ENCODE measurements at regions not wholly inside any gene's neighbourhood (a gene's known extent, or its start where the extent isn't known, plus 50 kb on each side); places are given as distances from the start of the nearest gene placed in this dataset.
A peak's percentile ranks its signal among the peaks of the same experiment; 100 is the strongest.
"Not testable (repeated sequence)": the region's sequence is repeated elsewhere in the genome, so short reads cannot be mapped to it uniquely, and the experiment has no call there.

DNA sequence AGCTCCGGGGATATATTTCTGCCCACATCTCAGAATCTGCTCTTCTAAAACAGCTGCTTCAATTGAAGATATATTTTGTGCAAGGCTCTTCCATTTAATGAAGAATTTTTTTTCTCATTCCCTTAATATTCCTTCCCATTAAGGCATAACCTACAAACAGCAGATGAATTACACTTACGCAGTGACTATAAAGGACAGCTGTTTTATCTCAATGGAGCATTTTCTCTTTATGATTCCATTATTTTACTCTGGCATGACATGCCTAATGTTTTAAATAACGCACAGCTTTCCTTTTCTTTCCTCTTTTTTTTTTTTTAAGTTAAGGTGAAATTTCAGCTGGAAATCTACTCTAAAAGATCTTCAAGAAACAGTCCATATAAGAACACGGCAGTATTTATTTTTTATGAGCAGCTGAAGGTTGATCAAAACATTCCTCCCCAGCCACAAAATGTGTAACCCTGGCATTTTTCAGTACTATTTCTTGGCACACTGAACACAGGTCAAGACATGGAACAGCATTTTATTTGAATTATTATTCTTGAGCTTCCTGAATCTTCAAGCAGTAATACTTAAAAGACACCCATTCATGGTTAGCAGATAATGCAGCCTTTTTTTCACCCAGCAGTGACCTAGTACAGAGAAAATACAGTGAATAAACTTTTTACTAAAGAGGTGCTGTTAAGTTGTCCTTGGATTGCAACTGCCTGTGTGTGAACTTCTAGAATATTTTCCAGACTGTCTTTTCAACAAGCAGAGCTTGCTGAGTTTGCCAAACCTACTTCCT is 118.1 kb upstream of the FOXN3 start:
- no peak for DNase-seq

DNA sequence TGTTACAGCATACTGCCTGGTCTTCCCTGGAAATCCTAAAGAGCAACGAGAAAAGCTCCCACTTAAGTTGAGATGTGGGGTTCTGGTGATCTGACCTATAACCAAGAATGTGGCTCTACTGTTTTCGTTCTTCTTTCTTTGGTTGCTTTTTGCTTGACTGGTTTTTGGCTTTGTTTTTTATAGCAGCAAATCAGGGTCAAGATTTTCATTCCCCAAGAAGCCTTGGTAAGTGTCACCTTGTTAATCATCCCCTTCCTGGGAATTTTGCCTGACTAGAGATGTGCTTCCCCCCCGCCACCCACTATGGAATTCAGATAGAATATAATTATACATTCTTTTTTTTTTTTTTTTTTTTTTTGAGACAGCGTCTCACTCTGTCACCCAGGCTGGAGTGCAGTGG is 116.7 kb upstream of the FOXN3 start:
- DNase-seq = no peak

DNA sequence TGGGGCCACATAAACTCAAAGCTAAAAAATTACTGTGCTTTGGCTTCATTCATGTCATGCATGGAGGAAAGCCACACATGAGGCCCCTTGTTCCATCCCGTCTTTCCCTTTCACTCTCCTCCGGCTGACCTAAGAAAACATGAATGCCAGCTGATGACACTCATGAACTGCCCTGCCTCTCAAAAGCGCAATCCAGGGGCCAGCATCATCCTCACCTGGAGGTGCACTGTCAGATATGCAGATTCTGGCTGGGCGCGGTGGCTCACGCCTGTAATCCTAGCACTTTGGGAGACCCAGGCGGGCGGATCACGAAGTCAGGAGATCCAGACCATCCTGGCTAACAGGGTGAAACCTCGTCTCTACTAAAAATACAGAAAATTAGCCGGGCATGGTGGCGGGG is 116.1 kb upstream of the FOXN3 start:
- no peak for DNase-seq

DNA sequence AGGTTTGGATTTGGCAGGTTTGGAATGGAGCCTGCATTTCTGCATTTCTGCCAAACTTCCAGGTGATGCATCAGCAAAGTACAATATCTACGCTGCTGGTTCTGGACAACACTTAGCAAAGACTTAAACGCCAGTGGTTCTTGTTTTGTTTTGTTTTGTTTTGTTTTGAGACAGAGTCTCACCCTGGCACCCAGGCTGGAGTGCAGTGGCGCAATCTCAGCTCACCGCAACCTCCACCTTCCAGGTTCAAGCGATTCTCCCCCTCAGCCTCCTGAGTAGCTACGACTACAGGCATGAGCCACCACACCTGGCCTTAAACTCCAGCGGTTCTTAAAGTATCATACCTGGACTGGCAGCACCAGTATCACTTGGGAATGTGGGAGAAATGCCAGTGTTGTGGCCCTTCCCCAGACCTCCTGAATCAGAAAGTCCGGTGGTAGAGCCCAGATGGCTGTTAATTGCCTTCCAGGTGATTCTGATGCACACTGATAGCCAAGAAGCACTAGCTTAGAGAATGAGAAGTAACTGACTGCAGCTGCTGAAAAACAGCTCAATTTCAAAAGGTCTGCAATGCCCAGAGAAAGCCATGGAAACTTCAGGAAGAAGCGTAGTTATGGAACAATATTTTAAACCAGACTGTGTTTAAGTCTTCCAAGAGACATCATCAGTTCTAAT is 114.8 kb upstream of the FOXN3 start:
- no peak for DNase-seq

DNA sequence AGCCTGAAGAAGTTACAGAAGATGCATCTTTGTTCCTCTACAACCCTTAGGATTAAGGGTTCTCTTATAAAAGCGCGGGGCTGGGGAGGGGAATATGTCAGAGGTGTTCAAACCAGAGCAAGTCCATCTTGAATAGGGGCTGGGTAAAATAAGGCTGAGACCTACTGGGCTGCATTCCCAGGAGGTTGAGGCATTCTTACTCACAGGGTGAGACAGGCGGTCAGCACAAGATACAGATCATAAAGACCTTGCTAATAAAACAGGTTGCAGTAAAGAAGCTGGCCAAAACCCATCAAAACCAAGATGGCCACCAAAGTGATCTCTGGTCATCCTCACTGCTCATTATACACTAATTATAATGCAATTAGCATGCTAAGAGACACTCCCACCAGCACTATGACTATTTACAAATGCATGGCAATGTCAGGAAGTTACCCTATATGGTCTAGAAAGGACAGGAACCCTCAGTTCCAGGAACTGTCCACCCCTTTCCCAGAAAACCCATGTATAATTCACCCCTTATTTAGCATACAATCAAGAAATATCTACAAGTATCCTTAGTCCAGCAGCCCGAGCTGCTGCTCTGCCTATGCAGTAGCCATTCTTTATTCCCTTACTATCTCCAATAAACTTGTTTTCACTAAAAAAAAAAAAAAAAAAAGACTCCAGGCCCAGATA is 108.1 kb upstream of the FOXN3 start:
- DNase-seq = no peak

DNA sequence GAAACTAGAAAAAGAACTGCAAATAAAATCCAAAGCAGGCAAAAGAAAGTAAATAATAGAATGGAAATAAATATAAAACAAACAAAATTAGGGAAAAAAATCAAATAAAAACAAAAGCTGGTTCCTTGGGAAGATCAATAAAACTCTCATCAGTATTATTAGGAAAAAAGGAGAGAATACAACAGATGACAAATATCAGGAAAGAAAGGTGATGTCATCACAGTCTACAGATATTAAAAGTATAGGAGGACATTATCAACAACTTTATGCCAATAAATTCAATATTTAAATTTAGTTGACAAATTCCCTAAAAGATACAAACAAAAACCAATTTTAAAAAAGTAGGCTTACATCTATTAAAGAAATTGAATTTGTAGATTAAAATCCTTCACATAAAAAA is 107.4 kb upstream of the FOXN3 start:
- no peak for DNase-seq

DNA sequence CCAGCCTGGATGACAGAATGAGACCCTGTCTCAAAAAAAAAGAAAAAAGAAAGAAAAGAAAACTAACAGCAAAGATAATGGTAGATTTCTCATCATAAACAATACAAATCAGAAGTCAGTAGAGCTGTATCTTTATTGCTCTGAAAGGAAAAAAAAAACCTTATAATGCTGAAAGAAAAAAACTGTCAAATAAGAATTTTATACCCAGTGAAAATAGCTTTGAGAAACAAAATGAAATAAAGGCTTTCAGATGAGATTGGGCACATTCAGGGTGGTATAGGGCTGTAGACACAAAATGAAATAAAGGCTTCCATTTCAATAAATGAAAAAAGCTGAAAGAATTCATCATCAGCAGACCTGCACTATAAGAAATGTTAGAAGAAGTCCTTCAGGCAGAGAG is 105.0 kb upstream of the FOXN3 start:
- no peak for DNase-seq

DNA sequence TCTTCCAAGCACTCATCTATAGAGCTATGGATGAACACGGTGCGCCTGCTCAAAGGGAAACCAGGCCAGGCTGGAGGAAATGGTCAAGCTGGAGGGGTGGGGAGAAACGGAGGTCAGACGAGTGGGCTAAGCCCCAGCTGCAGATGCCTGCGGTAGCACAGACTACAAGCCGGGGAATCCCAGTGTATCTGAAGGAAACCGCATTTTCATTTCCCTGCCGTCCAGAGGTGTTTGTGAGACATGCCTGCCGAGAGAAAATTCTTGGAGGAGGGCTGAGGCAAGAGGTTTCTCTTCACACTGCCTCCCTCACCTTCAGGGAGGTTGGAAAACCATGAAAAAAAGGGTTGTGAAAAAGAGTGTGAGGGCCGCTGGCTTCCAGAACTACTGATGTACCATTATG is 102.0 kb upstream of the FOXN3 start:
- DNase-seq = no peak

DNA sequence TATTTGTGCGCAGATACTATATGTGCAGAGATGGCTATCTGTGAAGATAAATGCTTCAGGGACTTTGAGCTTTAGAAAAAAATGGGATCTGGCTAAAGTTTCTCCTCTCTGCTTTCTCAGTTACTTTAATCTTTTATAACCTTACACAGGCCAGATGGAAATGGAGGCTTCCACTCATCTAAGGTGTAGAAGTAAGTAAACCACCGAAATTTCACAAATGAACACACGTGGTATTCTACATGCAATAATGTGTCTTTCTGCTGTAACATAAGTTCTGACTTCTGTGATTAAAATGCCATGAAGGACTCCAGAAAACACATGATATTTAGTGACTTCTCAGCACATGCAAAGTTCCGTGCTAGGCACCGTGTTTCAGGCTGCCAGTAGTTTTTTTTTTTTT is 99.1 kb upstream of the FOXN3 start:
- DNase-seq = no peak

DNA sequence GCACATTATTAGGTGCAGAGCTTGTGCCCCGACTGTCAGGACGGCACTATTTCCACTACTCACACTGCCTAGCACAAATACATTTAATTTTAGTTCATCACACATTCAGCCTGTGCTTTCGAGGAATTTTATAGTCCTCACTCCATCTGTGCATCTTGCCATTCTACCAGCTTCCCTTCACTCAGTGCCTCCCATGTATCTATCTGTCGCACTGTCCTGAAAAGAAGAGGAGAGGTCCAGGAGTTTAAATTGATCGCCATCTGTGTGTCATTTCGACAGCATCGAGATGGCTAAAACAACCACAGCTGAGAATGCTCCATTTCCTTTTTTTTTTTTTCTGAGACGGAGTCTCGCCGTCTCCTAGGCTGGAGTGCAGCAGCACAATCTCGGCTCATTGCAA is 97.6 kb upstream of the FOXN3 start:
- DNase-seq = no peak

DNA sequence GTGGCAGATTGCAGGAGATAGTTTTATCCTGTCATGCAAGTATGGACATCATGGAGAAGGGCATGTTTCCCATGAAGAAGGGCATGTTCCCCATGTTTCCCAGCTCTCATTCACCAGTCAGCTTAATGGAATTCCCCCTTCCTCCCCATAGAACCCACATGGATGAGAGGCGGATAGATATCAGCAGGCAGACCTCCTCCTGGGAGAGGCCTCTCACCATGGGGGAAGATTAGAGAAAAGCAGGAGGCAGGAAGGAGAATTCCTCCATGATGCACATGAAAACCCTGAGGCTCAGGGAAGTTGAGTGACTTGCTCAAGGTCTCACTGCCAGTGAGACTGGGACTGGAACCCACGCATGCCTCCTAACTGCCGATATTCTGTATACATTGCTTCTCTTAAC is 92.9 kb upstream of the FOXN3 start:
- no peak for DNase-seq

DNA sequence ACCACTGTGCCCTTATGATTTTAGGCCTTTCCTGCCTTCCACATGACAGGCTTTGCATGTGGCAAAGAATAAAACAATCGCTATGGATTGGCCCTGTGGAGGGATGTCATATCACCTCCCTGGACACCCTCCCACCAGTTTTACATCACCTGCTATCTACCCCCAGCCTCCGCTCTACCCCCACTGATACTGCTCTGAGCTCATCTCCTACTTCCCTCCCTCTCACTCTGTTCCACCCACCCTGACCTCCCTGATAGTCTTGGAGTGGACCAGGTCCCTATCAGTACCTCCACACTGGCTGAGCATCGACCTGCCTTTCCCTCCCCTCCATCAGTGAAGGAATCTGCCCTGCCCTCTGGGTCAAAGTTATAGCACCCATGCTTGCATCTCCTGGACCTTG is 91.8 kb upstream of the FOXN3 start:
- DNase-seq = no peak

DNA sequence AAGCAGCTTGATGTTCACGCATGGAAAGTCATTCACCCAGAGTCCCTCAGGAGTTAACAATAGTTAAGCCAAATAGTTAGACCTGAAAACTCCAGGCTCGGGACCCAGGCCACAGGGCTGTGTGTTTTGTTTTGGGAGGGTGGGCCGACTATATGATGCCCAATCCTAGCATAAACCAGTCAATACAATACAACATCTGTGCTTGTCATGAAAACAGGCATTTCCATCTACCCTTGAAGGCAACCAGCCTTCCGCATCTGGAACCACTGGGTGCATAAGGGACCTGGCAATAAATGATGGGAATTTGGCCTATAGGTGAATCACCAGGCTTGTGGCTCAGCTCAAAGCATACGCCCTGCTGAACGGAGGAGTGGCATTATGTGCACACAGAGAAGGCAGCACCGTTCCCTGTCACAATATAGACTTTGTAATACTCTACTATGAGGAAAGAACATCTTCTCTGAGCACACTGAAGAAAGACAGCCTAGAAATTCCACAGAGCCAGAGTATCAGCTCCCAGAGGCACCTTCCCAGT is 91.0 kb upstream of the FOXN3 start:
- no peak for DNase-seq

DNA sequence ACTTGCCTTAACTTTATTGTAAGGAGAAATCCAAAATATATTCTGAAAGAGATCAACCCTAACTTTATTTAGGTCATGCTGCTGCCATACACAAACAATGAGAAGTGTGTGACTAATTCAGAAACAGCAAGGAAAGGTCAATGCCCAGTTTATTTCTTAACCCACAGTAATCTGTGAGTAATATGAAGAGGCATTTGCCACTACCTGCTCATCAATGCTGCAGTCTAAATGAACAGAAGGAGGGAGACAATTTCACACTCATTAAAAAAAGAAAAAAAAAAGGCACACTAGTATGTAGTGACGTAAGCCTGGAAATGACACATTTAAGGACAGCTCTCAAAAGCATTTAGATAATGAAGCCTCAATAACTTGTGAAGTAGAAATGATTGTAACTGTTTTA is 90.5 kb upstream of the FOXN3 start:
- no peak for DNase-seq

DNA sequence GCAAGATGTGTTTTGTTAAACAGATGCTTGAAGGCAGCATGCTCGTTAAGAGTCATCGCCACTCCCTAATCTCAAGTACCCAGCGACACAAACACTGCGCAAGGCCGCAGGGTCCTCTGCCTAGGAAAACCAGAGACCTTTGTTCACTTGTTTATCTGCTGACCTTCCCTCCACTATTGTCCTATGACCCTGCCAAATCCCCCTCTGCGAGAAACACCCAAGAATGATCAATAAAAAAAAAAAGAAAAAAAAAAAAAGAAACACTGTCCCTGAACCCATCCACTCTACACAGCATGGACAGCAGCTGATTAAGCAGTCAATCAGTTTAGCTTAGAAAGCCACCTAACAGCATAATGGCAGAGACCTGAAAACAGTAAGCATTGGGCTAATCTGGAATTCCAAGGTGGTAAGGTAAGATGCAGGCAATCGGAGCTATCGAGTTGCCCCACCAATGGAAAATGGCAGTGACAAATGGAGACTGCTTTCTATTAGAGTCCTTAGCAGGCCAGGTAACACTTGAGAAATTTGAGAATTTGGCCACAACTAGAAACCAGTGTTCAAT is 89.9 kb upstream of the FOXN3 start:
- not testable (repeated sequence) for DNase-seq

DNA sequence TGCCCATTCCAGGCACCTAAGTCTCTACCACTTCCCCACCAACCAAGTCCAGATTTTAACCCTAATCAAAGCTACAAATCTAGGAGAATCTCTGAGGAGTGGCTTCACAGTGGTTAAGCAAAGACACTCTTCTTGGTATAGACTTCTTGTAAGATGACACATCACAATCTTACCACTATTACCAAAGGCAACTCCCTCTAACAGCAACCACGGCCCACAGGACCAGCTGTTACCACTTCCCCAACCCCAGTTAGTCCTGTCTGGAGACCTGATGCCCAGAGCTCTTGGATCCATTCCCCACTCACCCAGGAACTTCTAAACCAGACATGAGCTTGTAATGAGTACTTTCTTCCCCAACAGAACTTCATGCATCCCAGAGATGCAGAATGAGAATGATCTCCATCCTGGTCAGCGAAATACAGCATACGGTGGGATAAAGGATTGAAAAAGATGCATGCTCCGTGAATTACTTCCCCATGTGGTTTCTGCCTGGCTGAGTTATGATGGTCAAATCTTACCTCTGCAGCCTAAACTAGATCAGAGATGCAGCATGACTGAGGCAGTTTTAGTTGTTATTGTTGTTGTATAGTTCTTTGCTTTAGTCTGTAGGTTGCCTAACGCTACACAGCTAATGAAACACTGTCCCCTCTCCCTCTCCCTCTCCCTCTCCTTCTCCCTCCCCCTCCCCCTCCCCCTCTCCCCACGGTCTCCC is 87.7 kb upstream of the FOXN3 start:
- DNase-seq = peak in 1 of 51 donors; percentile 12

DNA sequence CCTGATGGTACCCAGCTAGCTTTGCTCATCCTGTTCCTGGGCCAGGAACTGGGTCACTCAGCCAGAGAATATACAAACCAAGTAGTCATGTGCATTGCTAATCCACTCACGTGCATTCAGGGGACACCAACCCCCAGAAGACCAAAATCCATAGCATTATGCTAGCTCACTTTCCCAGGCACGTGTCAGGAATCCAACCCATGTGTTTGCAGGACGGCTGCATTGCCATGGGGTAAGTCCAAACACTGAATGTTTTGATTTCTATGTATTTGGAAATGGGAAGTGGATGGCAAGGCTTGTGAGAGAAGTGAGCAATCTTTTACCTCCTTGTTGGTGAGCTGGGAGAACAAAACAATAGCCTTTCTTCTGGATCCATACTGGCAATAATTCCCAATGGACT is 87.1 kb upstream of the FOXN3 start:
- no peak for DNase-seq

DNA sequence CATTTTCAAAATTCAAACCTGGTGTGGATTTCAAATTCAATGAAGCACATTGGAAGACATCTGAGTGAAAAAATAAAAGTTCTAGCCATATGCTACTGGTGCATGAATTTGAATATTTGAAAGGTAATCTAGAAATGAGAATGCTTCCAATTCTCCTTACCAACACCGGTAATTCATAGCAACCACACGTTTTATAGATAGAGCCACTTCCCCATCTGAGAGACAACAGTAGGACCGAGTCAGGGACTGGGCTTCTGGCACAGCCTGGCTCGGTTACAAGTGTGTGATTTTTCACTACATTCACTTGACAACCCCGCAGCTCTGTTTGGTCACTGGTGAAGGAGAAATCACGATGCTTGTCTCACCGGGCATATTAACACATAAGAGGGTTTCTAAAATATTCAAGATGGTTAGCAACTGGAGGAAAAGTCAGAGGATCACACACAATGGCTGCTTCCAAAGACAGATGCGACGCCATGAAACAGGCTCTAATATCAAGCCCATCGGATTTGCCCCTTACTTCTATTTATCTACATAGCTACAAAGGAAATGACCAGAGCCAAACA is 86.5 kb upstream of the FOXN3 start:
- peak in 1 of 51 donors; percentile 32 for DNase-seq

DNA sequence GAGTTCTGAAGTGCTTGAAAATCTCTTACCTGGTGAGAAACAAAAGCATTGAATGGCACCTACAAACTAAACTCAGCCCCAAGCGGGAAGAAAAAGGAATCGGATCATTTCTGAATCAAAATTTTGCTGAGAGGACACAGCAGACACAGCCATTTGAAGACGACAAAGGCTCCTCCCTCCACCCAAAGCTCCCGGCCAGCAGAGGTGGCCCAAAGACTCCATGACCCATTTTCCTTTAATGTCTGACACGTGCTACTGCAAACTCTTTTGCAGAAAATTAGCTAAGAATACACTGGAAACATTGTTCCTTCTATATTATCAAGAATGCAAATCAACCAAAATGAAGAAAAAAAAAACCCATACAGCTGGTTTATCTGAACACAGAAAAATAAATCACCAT is 85.9 kb upstream of the FOXN3 start:
- no peak for DNase-seq

DNA sequence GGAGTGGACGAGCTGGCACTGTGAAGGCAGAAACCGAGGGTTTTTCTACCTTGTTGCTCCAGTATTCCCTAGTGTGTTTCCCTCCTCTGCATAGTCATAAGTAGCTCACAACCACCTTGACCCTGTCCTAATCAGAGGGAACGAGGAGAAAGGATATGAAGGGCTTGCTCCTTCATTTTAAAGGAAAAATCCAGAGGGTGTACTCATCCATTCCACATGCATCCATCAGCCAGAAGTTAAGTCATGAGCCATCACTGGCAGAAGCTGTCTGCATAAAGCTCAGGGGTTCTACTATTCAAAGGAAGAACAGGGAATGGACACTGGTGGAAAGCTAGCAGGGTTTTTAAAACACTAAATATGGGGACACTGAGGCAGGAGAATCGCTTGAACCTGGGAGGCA is 84.3 kb upstream of the FOXN3 start:
- DNase-seq = no peak

DNA sequence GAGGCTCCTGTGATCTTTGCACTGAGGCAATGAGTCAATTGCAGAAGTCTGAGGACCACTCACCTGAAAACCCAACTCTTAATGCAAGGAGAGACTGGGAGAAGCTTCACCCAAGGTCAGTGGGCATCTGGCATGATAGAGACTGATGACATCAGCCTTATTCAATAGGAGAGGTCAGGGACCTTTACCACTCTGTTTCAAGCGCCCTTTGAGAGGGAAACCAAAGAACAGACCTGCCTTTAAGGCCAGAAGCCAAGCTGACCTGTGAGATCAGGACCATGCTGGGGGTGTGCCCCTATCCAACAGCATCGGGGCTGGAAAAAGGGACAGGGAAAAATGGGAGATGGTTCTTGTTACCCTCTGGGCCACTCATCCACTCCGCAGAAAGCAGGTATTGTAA is 83.3 kb upstream of the FOXN3 start:
- DNase-seq = no peak

Measured in hypothalamus (tissue), 51 donors.